RWPE1 (cell line): ENCODE measurements at regions not wholly inside any gene's neighbourhood (a gene's known extent, or its start where the extent isn't known, plus 50 kb on each side); places are given as distances from the start of the nearest gene placed in this dataset.

Experiments used
- CTCF ChIA-PET: fragments of 350-600 bp; sonication (Branson Sonifier 250); formaldehyde crosslinking; extraction: SDS; loops from one replicate; lab custom pipeline; 2021; lab: Yijun Ruan, JAX
- POLR2A ChIA-PET: fragments of 400-600 bp; formaldehyde crosslinking; extraction: SDS; loops from one replicate; lab custom pipeline; 2020; ENCODE audit warnings: antibody characterized with exemption; ENCODE audit not compliant: low non-redundant PET; lab: Yijun Ruan, JAX
- DNase-seq: peaks from one replicate; pipeline ENCODE4 v3.0.0; 2012; ENCODE audit warnings: low spot score
- H3K27ac ChIP-seq: fragments of 450-650 bp; 2 replicates; pipeline ENCODE4 v1.5.1; 2017
- CTCF ChIP-seq: fragments of 450-650 bp; conservative IDR thresholded peaks from 2 replicates; pipeline ENCODE4 v1.5.1; 2017; ENCODE audit warnings: low read depth, mild to moderate bottlenecking

- no peak overlapping the region for H3K27ac ChIP-seq
- POLR2A ChIA-PET, result no interaction called here
- no peak for DNase-seq
- no peak for TF ChIP-seq CTCF
- CTCF ChIA-PET, result interaction anchor here (0.7 kb wide), 1 partner anchor 73 kb away, joined by 3 read pairs; no protein-coding TSS in a partner anchor
These were observed 116.3 kb downstream of the BOD1 start for GRCh38 chr5:173500213-173500560.

- no peak for DNase-seq
- ChIA-PET CTCF (interaction anchor here (0.7 kb wide), 1 partner anchor 74 kb away, joined by 3 read pairs; no protein-coding TSS in a partner anchor), POLR2A (no interaction called here)
- H3K27ac ChIP-seq, result no peak overlapping the region
- TF ChIP-seq CTCF, result no peak
These were observed 116.8 kb downstream of the BOD1 start for GRCh38 chr5:173499471-173500212.

GRCh38 chr5:173498739-173499470 is 117.5 kb downstream of the BOD1 start:
- no peak for TF ChIP-seq CTCF
- ChIA-PET POLR2A (no interaction called here), CTCF (no interaction called here)
- H3K27ac ChIP-seq, result peak overlapping the region; percentile 60
- no peak for DNase-seq

- CTCF ChIA-PET, result interaction anchor here (0.6 kb wide), 1 partner anchor 196 kb away, joined by 3 read pairs; no protein-coding TSS in a partner anchor
- peak overlapping the region; percentile 60 for H3K27ac ChIP-seq
- TF ChIP-seq CTCF, result no peak
- peak; percentile 34 for DNase-seq
- POLR2A ChIA-PET, result no interaction called here
These were observed 118.2 kb downstream of the BOD1 start for GRCh38 chr5:173498286-173498685.

- no peak for DNase-seq
- ChIA-PET CTCF (interaction anchor here (0.6 kb wide), 1 partner anchor 195 kb away, joined by 3 read pairs; no protein-coding TSS in a partner anchor), POLR2A (no interaction called here)
- TF ChIP-seq CTCF, result no peak
- H3K27ac ChIP-seq, result peak overlapping the region; percentile 30; the same call in 1 of the 2 replicates
These were observed 118.8 kb downstream of the BOD1 start for GRCh38 chr5:173497685-173498084.

GRCh38 chr5:173496883-173497255 is 119.6 kb downstream of the BOD1 start:
- no peak overlapping the region for H3K27ac ChIP-seq
- POLR2A ChIA-PET, result no interaction called here
- no peak for TF ChIP-seq CTCF
- DNase-seq, result no peak
- CTCF ChIA-PET, result no interaction called here
